Astrocyte (in vitro differentiated cells and primary cell): ENCODE measurements at regions not wholly inside any gene's neighbourhood (a gene's known extent, or its start where the extent isn't known, plus 50 kb on each side); places are given as distances from the start of the nearest gene placed in this dataset.

Experiments
- CTCF ChIP-seq: IDR thresholded peaks from 2 replicates; pipeline ENCODE4 v1.5.1; 2011; ENCODE audit warnings: low read depth, mild to moderate bottlenecking, inconsistent platforms, low read length, moderate library complexity; ENCODE audit not compliant: insufficient read depth
- EZH2 ChIP-seq: IDR thresholded peaks from 2 replicates; pipeline ENCODE4 v1.6.1; 2012; ENCODE audit warnings: mild to moderate bottlenecking, low read length, inconsistent platforms; ENCODE audit not compliant: insufficient read depth

GRCh38 chr11:97280347-97280746, 890.5 kb downstream of the JRKL start:
- TF ChIP-seq EZH2 (no peak), CTCF (no peak)
